ENCODE measurements at regions not wholly inside any gene's neighbourhood (a gene's known extent, or its start where the extent isn't known, plus 50 kb on each side); places are given as distances from the start of the nearest gene placed in this dataset.

DNA sequence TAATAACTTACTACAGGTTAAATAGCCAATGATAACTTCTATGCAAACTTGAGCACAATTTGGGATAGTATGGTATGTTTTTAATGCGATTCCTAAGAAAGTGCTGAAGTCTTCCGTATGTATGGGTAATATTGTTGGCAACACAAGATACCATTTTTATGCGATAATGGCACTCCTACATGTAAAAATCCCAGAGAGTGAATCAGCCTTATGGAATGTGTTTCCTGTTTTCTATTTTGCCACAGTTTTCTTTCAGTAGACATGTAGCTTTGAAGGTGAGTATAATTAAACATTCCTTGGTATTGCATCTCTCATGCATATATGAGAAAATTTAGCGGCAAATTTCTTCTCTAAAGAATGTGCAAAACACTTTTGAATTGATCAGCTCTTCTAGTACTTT is 396.8 kb upstream of the AZI2 start:
- Histone ChIP-seq H3K4me1 (replicated peaks in 1 of 4; ENCODE audit: control insufficient read depth in 3 of 4, insufficient read depth in 4 of 4, low read length in 3 of 4) (no peaks in the 10 kb centered on the region), H2BK12ac (ENCODE audit: low read depth, low read length) (no peak overlapping the region), H3K14ac (ENCODE audit: insufficient read length) (no peak overlapping the region), H2BK5ac (ENCODE audit: low read depth, low read length) (no peak overlapping the region), H3K18ac (ENCODE audit: extremely low read depth, low read length) (no peak overlapping the region), H3K23me2 (ENCODE audit: low read depth, low read length) (no peaks in the 10 kb centered on the region), H4K91ac (replicated peaks; ENCODE audit: insufficient read length, low read length) (no peak overlapping the region), H3K79me2 (ENCODE audit: control insufficient read depth in 1 of 2, insufficient read depth in 2 of 2, low read length in 2 of 2) (no peaks in the 10 kb centered on the region), H2AFZ (ENCODE audit: low read length) (no peak overlapping the region), H4K20me1 (replicated peaks in 1 of 2; ENCODE audit: control insufficient read depth in 1 of 2, insufficient read depth in 2 of 2, low read length in 2 of 2) (peaks cover 0 to 1% of the 10 kb centered on the region in 2 experiments), H3K9me3 (ENCODE audit: insufficient read depth in 2 of 2, low read depth in 1 of 2, low read length in 1 of 2) (peaks cover 0 to 5% of the 10 kb centered on the region in 2 experiments; a peak in 2 of 4 replicates), H3K4me2 (ENCODE audit: insufficient read depth in 1 of 2, low read depth in 2 of 2, low read length in 2 of 2) (no peak overlapping the region), H3K4ac (replicated peaks; ENCODE audit: insufficient read length, low read depth, low read length) (no peak overlapping the region), H3K4me3 (ENCODE audit: extremely low read depth in 1 of 4, insufficient read depth in 2 of 4, low read depth in 3 of 4, low read length in 4 of 4) (no peak overlapping the region), H2BK20ac (ENCODE audit: low read length) (no peak overlapping the region), H3K79me1 (ENCODE audit: low read depth, low read length) (no peaks in the 10 kb centered on the region), H3K23ac (ENCODE audit: insufficient read length) (no peak overlapping the region), H4K5ac (ENCODE audit: insufficient read length, low read depth, low read length) (no peak overlapping the region), H3K27me3 (replicated peaks in 1 of 4; ENCODE audit: control insufficient read depth in 3 of 4, extremely low read depth in 1 of 4, insufficient read depth in 3 of 4, low read length in 3 of 4) (no peaks in the 10 kb centered on the region), H3K56ac (replicated peaks; ENCODE audit: insufficient read length, low read depth, low read length) (no peak overlapping the region), H2BK120ac (replicated peaks; ENCODE audit: low read depth, low read length) (no peak overlapping the region), H2BK15ac (ENCODE audit: low read length) (no peak overlapping the region), H3K36me3 (ENCODE audit: control insufficient read depth in 2 of 4, insufficient read depth in 4 of 4, low read length in 3 of 4) (no peaks in the 10 kb centered on the region), H4K8ac (ENCODE audit: extremely low read depth, insufficient read depth, low read length) (no peak overlapping the region), H3K9ac (replicated peaks in 1 of 4; ENCODE audit: extremely low read depth in 1 of 4, low read depth in 3 of 4, low read length in 3 of 4) (no peak overlapping the region), H3K27ac (ENCODE audit: low read depth, low read length) (no peak overlapping the region), H2AK5ac (ENCODE audit: low read depth, low read length) (no peak overlapping the region)
- no peak for DNase-seq (ENCODE audit: low read depth in 1 of 2, low spot score in 2 of 2)
- WGBS, 2 experiments (ENCODE audit: extremely low coverage in 1 of 2, insufficient coverage in 1 of 2, insufficient read length in 1 of 2, insufficient replicate concordance in 2 of 2, low coverage in 1 of 2, low lambda C conversion rate in 2 of 2, missing lambda C conversion rate in 1 of 2), result 90% methylated on average over 4 of the region's 4 CpGs; no CpG with 5 or more reads in 1 of the 2 experiments
- CTCF ChIA-PET (ENCODE audit: partially characterized antibody), result interaction anchor here (1.3 to 1.7 kb wide), 3 partner anchors 19 to 170 kb away, joined by 3 to 4 read pairs (median 3); no protein-coding TSS in a partner anchor
- FAIRE-seq, result no peak
- POLR2A ChIA-PET (ENCODE audit: partially characterized antibody), result no interaction called here
- TF ChIP-seq POU5F1 (IDR thresholded peaks at IDR 0.05; ENCODE audit: low read depth, low read length) (no peak), POLR2A (IDR thresholded peaks at IDR 0.05; ENCODE audit: control extremely low read depth in 1 of 2, low read depth in 2 of 2, low read length in 2 of 2) (no peak), KDM4A (IDR thresholded peaks at IDR 0.05; ENCODE audit: low read depth, low read length, severe bottlenecking) (no peak), BACH1 (IDR thresholded peaks at IDR 0.05; ENCODE audit: low read length) (no peak), RAD21 (IDR thresholded peaks at IDR 0.05 in 1 of 2, conservative IDR thresholded peaks at IDR 0.05 in 1 of 2; ENCODE audit: low read depth in 2 of 2, low read length in 2 of 2) (no peak), EGR1 (IDR thresholded peaks at IDR 0.05; ENCODE audit: borderline replicate concordance, low read depth, low read length) (no peak), NANOG (IDR thresholded peaks at IDR 0.05; ENCODE audit: insufficient read depth, low read depth, low read length, poor library complexity, severe bottlenecking) (no peak), TCF12 (IDR thresholded peaks at IDR 0.05; ENCODE audit: low read depth, low read length) (no peak), SP4 (IDR thresholded peaks at IDR 0.05; ENCODE audit: low read length) (no peak), EZH2 (IDR thresholded peaks at IDR 0.05; ENCODE audit: low read depth, low read length, severe bottlenecking) (no peak)
- TF ChIP-seq, protein P1, sequence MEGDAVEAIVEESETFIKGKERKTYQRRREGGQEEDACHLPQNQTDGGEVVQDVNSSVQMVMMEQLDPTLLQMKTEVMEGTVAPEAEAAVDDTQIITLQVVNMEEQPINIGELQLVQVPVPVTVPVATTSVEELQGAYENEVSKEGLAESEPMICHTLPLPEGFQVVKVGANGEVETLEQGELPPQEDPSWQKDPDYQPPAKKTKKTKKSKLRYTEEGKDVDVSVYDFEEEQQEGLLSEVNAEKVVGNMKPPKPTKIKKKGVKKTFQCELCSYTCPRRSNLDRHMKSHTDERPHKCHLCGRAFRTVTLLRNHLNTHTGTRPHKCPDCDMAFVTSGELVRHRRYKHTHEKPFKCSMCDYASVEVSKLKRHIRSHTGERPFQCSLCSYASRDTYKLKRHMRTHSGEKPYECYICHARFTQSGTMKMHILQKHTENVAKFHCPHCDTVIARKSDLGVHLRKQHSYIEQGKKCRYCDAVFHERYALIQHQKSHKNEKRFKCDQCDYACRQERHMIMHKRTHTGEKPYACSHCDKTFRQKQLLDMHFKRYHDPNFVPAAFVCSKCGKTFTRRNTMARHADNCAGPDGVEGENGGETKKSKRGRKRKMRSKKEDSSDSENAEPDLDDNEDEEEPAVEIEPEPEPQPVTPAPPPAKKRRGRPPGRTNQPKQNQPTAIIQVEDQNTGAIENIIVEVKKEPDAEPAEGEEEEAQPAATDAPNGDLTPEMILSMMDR (IDR thresholded peaks at IDR 0.05; ENCODE audit: control extremely low read depth in 1 of 3, insufficient read depth in 1 of 3, low read depth in 1 of 3, low read length in 3 of 3), result no peak

Measured in H1 (cell line).